LNCaP clone FGC (cell line): ENCODE measurements at regions not wholly inside any gene's neighbourhood (a gene's known extent, or its start where the extent isn't known, plus 50 kb on each side); places are given as distances from the start of the nearest gene placed in this dataset.

Experiments
- DNase-seq: peaks from one replicate; pipeline ENCODE4 v3.0.0-alpha.2; 2011; ENCODE audit warnings: low read depth
- H3K4me3 ChIP-seq: 2 replicates; pipeline ENCODE4 v1.5.1; 2011; ENCODE audit warnings: mild to moderate bottlenecking, low read depth, low read length, control low read depth
- CTCF ChIP-seq: IDR thresholded peaks from 2 replicates; pipeline ENCODE4 v1.5.1; 2012; ENCODE audit warnings: mild to moderate bottlenecking; ENCODE audit not compliant: control insufficient read depth, insufficient read depth; ENCODE audit errors: extremely low read depth

- H3K4me3 ChIP-seq: no peak overlapping the region
- DNase-seq: no peak
- no peak for TF ChIP-seq CTCF
Observed at GRCh38 chr1:193540511-193540910, 354.1 kb upstream of the B3GALT2 start.

- no peak for DNase-seq
Observed at GRCh38 chr1:193539731-193540459, 353.5 kb upstream of the B3GALT2 start.

GRCh38 chr1:193538680-193539079 is 352.3 kb upstream of the B3GALT2 start:
- no peak for TF ChIP-seq CTCF

More at GRCh38 chr1:193539731-193540459, 353.5 kb upstream of the B3GALT2 start:
- no peak overlapping the region for H3K4me3 ChIP-seq
- TF ChIP-seq CTCF: no peak

GRCh38 chr1:193538003-193538354 is 351.6 kb upstream of the B3GALT2 start:
- no peak for DNase-seq
- H3K4me3 ChIP-seq: no peak overlapping the region
- no peak for TF ChIP-seq CTCF

More at GRCh38 chr1:193538680-193539079, 352.3 kb upstream of the B3GALT2 start:
- DNase-seq: no peak
- H3K4me3 ChIP-seq: no peak overlapping the region

GRCh38 chr1:193537266-193538002 is 351.0 kb upstream of the B3GALT2 start:
- TF ChIP-seq CTCF: no peak
- no peak for DNase-seq
- no peak overlapping the region for H3K4me3 ChIP-seq

- TF ChIP-seq CTCF: no peak
- no peak overlapping the region for H3K4me3 ChIP-seq
- no peak for DNase-seq
Observed at GRCh38 chr1:193533853-193534252, 347.4 kb upstream of the B3GALT2 start.
